GM23248 (cell line): ENCODE measurements at regions not wholly inside any gene's neighbourhood (a gene's known extent, or its start where the extent isn't known, plus 50 kb on each side); places are given as distances from the start of the nearest gene placed in this dataset.

Experiments used
- EZH2 ChIP-seq: fragments of 200-600 bp; sonication (generic); IDR thresholded peaks from 2 replicates; pipeline ENCODE4 v1.6.1; 2018; ENCODE audit warnings: antibody characterized with exemption, mild to moderate bottlenecking; ENCODE audit not compliant: insufficient read depth, poor library complexity, severe bottlenecking
- EZH2phosphoT487 ChIP-seq: fragments of 200-600 bp; sonication (generic); IDR thresholded peaks from 2 replicates; pipeline ENCODE4 v1.6.1; 2018; ENCODE audit warnings: antibody characterized with exemption, moderate library complexity, mild to moderate bottlenecking, low read depth; ENCODE audit not compliant: insufficient read depth

GRCh38 chr11:123364080-123364479 is 66.0 kb upstream of the GRAMD1B start:
- TF ChIP-seq EZH2phosphoT487 = no peak
- TF ChIP-seq EZH2 = no peak
